NCI-H2227 (cell line): ENCODE measurements at regions not wholly inside any gene's neighbourhood (a gene's known extent, or its start where the extent isn't known, plus 50 kb on each side); places are given as distances from the start of the nearest gene placed in this dataset.

Experiments
- DNase-seq: peaks from one replicate; lab custom pipeline; 2025; ENCODE audit not compliant: unreplicated experiment; lab: John Stamatoyannopoulos, UW

- DNase-seq = no peak
These were observed 807.5 kb downstream of the VRK1 start for GRCh38 chr14:97604731-97605130.

- no peak for DNase-seq
These were observed 821.2 kb downstream of the VRK1 start for GRCh38 chr14:97618401-97618800.

DNA sequence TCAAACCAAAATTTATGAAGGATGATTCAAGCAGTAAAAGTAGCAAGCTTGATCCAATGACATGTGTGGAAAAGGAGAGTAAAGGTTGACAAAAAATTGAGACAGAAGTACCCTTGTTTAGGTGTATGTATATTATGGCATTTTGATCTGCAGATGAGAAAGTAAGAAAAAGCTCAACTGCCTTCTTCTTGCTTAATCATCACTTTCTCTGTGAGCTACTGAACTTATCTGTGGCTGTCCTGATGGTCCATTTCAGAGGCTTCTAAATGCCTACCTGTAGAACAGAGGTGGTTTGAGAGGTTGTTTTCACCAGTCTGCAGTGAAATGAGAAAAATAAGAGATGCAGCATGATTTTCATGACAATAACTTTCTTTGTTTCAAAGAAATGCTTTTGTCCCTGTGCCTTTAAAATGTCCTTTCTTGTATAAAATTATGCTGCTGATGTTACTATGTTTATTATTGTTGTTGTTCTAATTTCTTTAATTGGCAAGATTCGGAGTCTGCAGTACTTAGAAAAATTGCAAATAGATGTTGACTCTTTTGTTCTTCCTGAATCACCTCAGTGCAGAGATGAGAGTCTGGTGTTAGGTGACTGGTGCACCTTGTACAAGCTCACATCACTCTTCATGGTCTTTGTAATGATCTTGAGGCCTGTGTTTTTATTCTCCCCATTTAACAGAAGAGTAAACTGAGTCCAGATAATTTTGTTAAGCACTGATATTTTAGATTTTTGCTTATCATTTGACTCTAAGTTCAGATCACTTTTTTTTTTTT, 821.9 kb downstream of the VRK1 start:
- DNase-seq = no peak

- DNase-seq = no peak
These were observed 822.9 kb downstream of the VRK1 start for GRCh38 chr14:97620066-97620465.

GRCh38 chr14:97624985-97625384, 827.8 kb downstream of the VRK1 start:
- DNase-seq = no peak

DNA sequence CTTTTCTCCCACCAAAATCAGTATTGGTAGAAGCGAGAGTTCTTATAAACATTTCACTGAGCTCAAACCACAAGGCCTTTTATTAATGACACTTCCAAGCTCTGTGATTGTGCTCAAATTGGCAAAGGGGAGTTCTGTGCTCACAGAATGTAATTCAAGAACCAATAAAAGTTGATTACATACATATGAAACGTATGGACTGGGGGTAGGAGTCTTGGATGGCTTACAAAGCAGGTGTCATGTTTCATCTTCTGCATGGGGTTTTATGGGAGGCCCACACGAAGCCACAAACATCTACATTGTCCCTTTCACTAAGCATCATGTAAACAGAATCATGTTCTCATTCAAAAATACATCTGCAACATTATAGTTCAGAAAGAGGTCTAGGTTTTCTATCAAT, 828.3 kb downstream of the VRK1 start:
- no peak for DNase-seq

DNA sequence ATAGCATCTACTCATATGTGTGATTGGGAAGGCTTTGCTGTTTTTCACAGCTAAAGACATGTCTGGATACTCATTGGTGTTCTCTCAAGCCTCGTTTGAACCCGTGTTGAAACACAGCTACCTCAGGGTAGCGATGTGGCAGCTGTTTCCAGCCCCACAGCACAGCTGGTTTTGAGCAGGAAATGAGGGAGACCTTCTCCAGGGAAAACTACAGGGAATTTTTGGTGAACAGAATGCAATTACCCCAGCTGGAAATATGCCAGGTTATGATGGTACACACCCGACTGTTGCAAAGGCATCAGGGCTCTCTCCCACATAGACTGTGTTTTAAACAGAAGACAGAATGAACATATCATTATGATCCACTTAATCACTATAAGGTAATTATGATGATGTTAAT, 828.9 kb downstream of the VRK1 start:
- DNase-seq = no peak

- no peak for DNase-seq
These were observed 833.1 kb downstream of the VRK1 start for GRCh38 chr14:97630249-97630648.

- no peak for DNase-seq
These were observed 836.1 kb downstream of the VRK1 start for GRCh38 chr14:97633131-97633738.

DNA sequence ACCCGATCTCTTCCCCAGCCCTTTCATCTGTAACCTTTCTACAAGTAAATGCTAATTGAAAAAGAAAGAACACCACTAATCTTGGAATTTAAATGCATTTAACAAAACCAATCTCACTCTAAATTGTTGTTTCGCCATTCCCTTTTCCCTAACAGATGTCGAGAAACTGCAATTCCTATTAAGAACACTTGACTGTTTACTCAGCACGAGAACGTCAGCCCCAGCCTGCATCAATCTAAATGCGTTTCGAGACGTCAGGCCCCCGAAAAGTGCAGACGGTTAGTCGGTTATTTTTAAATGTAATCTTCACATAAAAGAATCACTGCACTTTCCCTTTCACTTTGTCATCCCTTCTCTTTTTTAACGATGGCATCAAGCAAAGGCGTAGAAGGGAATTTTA, 837.6 kb downstream of the VRK1 start:
- DNase-seq = no peak

GRCh38 chr14:97638864-97639263, 841.7 kb downstream of the VRK1 start:
- DNase-seq = no peak

GRCh38 chr14:97640031-97640430, 842.8 kb downstream of the VRK1 start:
- no peak for DNase-seq

- DNase-seq = no peak
These were observed 844.6 kb downstream of the VRK1 start for GRCh38 chr14:97641827-97642226.

DNA sequence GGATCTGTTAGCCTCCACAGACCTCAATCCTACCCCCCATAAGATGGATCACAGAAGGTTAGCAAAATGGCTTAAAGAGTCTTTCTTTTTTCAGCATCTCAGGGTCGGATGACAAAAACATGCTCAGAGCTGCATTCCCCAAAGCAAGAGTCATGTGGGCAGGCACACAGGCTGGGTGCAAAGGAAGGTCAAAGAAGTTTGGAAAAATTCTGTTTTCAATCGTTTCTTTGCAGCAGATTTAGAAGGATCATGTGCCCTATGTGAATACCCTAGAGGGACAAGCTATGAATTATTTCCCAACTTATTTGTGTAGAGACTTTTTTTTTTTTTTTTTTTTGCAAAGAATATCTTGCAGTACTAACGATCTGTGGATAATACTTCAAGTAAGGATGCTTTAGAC, 845.4 kb downstream of the VRK1 start:
- DNase-seq = no peak

- no peak for DNase-seq
These were observed 847.2 kb downstream of the VRK1 start for GRCh38 chr14:97644365-97644764.

- no peak for DNase-seq
These were observed 852.6 kb downstream of the VRK1 start for GRCh38 chr14:97649752-97650151.

- no peak for DNase-seq
These were observed 858.2 kb downstream of the VRK1 start for GRCh38 chr14:97655169-97655948.

- DNase-seq = no peak
These were observed 860.4 kb downstream of the VRK1 start for GRCh38 chr14:97657609-97658008.

DNA sequence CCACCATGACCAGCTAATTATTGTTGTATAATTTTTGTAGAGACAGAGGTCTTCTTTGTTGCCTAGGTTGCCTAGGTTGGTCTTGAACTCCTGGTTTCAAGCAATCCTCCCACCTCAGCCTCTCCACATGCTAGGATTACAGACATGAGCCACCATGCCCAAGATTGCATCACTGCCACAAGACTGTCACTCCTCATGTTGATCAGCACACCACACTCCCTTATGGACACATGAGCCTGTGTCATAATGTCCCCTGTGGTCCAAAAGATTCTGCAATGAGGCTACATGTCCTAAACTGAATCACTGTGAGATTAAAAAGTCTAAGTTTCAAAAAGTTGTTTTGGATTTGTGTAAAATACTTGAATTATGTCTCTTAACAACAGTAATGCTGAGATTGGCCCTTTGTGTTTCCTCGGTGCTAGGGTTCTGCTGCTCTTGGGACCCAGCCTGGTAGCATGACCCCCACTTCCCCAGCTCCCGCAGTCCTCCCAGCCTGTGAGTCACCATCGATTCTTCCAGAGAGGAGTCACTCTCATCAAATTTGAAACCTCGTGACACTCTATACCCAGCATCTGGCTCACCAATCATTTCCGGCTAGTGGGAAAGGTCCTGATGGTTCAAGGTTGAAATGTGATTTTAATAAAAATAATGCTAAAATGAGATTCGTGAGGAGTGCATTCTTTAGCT, 890.9 kb downstream of the VRK1 start:
- no peak for DNase-seq

- no peak for DNase-seq
These were observed 891.6 kb downstream of the VRK1 start for GRCh38 chr14:97688631-97689336.

DNA sequence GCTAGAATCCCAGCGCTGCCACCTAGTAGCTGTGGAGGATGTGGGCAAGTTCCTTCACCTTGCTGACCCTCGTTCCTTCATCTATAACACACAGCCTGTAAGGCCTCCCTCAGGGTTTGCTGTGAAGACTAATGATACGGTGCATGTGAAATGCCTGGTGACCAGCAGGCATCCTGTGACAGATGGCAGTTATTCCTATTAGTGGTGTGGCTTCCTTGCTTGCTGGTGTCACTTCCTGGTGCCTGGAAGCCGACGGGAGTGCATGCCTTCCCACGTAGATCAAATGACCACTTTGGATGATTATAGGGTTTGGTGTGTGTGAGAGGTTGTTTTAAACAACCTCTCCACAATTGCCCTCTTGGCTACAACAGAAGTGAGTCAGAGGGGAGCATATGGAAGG, 894.9 kb downstream of the VRK1 start:
- DNase-seq = no peak
